IMR-90 (cell line): ENCODE measurements at regions not wholly inside any gene's neighbourhood (a gene's known extent, or its start where the extent isn't known, plus 50 kb on each side); places are given as distances from the start of the nearest gene placed in this dataset.

Experiments used
- ATAC-seq: fragments of 200-7000 bp; cut with Tn5 transposase; 2 replicates; pipeline ENCODE4 v1.9.1; 2020; ENCODE audit warnings: low read depth, mild to moderate bottlenecking, moderate library complexity
- BruUV-seq: library from RNA; stranded (reverse); fragments of 400-500 nt; replicated peaks from 2 replicates; lab custom pipeline; 2021; lab: Mats Ljungman, UMichigan
- CTCF ChIA-PET: fragments of 300-600 bp; formaldehyde crosslinking; extraction: SDS; loops from one replicate; lab custom pipeline; 2021; ENCODE audit warnings: antibody characterized with exemption; lab: Yijun Ruan, JAX
- POLR2A ChIA-PET: fragments of 300-600 bp; sonication (Branson Sonifier 250); formaldehyde crosslinking; loops from one replicate; lab custom pipeline; 2022; ENCODE audit warnings: antibody characterized with exemption; ENCODE audit not compliant: unreplicated experiment; lab: Charles Lee
- DNase-seq: peaks from one replicate; pipeline ENCODE4 v3.0.0; 2013
- H2AFZ ChIP-seq: replicated peaks from 2 replicates; pipeline ENCODE3; 2013; ENCODE audit warnings: low read length, mild to moderate bottlenecking; ENCODE audit not compliant: poor library complexity
- H2AK5ac ChIP-seq: 2 replicates; pipeline ENCODE4 v1.6.1; 2013; ENCODE audit warnings: low read depth, low read length, inconsistent platforms
- H2AK9ac ChIP-seq: replicated peaks from 2 replicates; pipeline ENCODE3; 2013; ENCODE audit warnings: mild to moderate bottlenecking, low read depth, low read length, moderate library complexity; ENCODE audit not compliant: poor library complexity
- H2BK120ac ChIP-seq: 2 replicates; pipeline ENCODE4 v1.6.1; 2013; ENCODE audit warnings: low read depth, low read length, inconsistent platforms
- H2BK15ac ChIP-seq: 3 replicates; pipeline ENCODE4 v1.6.1; 2013; ENCODE audit warnings: low read depth, low read length, inconsistent platforms
- H2BK20ac ChIP-seq: 2 replicates; pipeline ENCODE4 v1.6.1; 2013; ENCODE audit warnings: low read depth, mild to moderate bottlenecking, inconsistent platforms, low read length, moderate library complexity
- H2BK5ac ChIP-seq: 2 replicates; pipeline ENCODE4 v1.6.1; 2013; ENCODE audit warnings: mild to moderate bottlenecking, low read depth, low read length, inconsistent platforms; ENCODE audit not compliant: poor library complexity, severe bottlenecking
- H3K14ac ChIP-seq: replicated peaks from 2 replicates; pipeline ENCODE4 v1.6.1; 2013; ENCODE audit warnings: low read depth, low read length, inconsistent platforms
- H3K18ac ChIP-seq: 2 replicates; pipeline ENCODE4 v1.6.1; 2013; ENCODE audit warnings: low read depth, low read length, control low read depth
- H3K23ac ChIP-seq: 2 replicates; pipeline ENCODE4 v1.6.1; 2013; ENCODE audit warnings: low read depth, low read length, inconsistent platforms
- H3K27ac ChIP-seq: 2 replicates; pipeline ENCODE4 v1.5.1; 2013; ENCODE audit warnings: mild to moderate bottlenecking, control low read depth, low read length; ENCODE audit not compliant: insufficient read depth
- H3K27me3 ChIP-seq: 2 replicates; pipeline ENCODE4 v1.6.1; 2013; ENCODE audit warnings: low read length; ENCODE audit not compliant: control insufficient read depth, insufficient read depth
- H3K36me3 ChIP-seq: 2 replicates; pipeline ENCODE4 v1.6.1; 2013; ENCODE audit warnings: low read length, mixed read lengths; ENCODE audit not compliant: control insufficient read depth, insufficient read depth
- H3K4ac ChIP-seq: 2 replicates; pipeline ENCODE4 v1.6.1; 2013; ENCODE audit warnings: low read depth, low read length, inconsistent platforms
- H3K4me1 ChIP-seq: 2 replicates; pipeline ENCODE4 v1.6.1; 2013; ENCODE audit warnings: low read length, mixed read lengths; ENCODE audit not compliant: control insufficient read depth, insufficient read depth
- H3K4me2 ChIP-seq: 2 replicates; pipeline ENCODE4 v1.6.1; 2013; ENCODE audit warnings: low read depth, mild to moderate bottlenecking, control low read depth, low read length, moderate library complexity
- H3K4me3 ChIP-seq: 2 replicates; pipeline ENCODE4 v1.5.1; 2013; ENCODE audit warnings: low read depth, mild to moderate bottlenecking, control low read depth, low read length, moderate library complexity; ENCODE audit not compliant: insufficient read depth
- H3K56ac ChIP-seq: 2 replicates; pipeline ENCODE4 v1.6.1; 2013; ENCODE audit warnings: low read length, inconsistent platforms; ENCODE audit not compliant: insufficient read depth; ENCODE audit errors: extremely low read depth
- H3K79me1 ChIP-seq, 2 experiments: 2 replicates each; pipeline ENCODE4 v1.6.1; 2013; ENCODE audit warnings: low read length in 2 of 2, inconsistent platforms in 1 of 2, low read depth in 1 of 2
- H3K9ac ChIP-seq: 2 replicates; pipeline ENCODE4 v1.6.1; 2013; ENCODE audit warnings: low read depth, low read length, control low read depth
- H3K9me1 ChIP-seq: 2 replicates; pipeline ENCODE4 v1.6.1; 2013; ENCODE audit warnings: low read length, inconsistent platforms; ENCODE audit not compliant: insufficient read depth
- H3K9me3 ChIP-seq: 2 replicates; pipeline ENCODE4 v1.6.1; 2013; ENCODE audit warnings: low read length; ENCODE audit not compliant: control insufficient read depth, insufficient read depth
- H4K20me1 ChIP-seq: 2 replicates; pipeline ENCODE4 v1.6.1; 2013; ENCODE audit warnings: low read length, inconsistent platforms; ENCODE audit not compliant: insufficient read depth
- H4K5ac ChIP-seq: 2 replicates; pipeline ENCODE4 v1.6.1; 2013; ENCODE audit warnings: mild to moderate bottlenecking, low read depth, low read length, control low read depth
- H4K8ac ChIP-seq, 2 experiments: 2 replicates each; pipeline ENCODE4 v1.6.1; 2013; ENCODE audit warnings: low read depth in 2 of 2, low read length in 2 of 2, control low read depth in 1 of 2, inconsistent platforms in 1 of 2
- H4K91ac ChIP-seq: 2 replicates; pipeline ENCODE4 v1.6.1; 2013; ENCODE audit warnings: low read depth, low read length, inconsistent platforms; ENCODE audit not compliant: insufficient read depth
- CEBPB ChIP-seq: IDR thresholded peaks from 2 replicates; pipeline ENCODE4 v1.6.1; 2012; ENCODE audit warnings: low read depth, low read length, improper control_type of control experiment
- POLR2A ChIP-seq: IDR thresholded peaks from 2 replicates; pipeline ENCODE4 v1.6.1; 2012; ENCODE audit warnings: mild to moderate bottlenecking, low read depth, low read length
- WGBS, 2 experiments: methylation state at CpG; one replicate each; pipeline versions ENCODE4 v1.1.5 to v1.1.7; 2013; ENCODE audit warnings: missing lambda C conversion rate in 2 of 2; ENCODE audit not compliant: insufficient read length in 1 of 2; ENCODE audit errors: extremely low coverage in 2 of 2; 5-methylcytosine and 5-hydroxymethylcytosine counted together
- dilution Hi-C: fragments of 300-500 bp; cut with HindIII; formaldehyde crosslinking; loops from one replicate; pipeline ENCODE4 v1.14.3; 2018; ENCODE audit warnings: low sequenced_read_pairs; ENCODE audit not compliant: unreplicated experiment
- in situ Hi-C: fragments of 300-500 bp; cut with MboI; formaldehyde crosslinking; loops from 3 replicates; pipeline ENCODE4 v1.14.3; 2019; ENCODE audit warnings: low sequenced_read_pairs, inconsistent platforms, mixed read lengths
- intact Hi-C: fragments of 100-400 bp; cut with micrococcal nuclease; formaldehyde crosslinking; loops from 2 replicates; pipeline ENCODE4 v1.10.0; 2022
- TF ChIP-seq, protein P1 (sequence below): fragments of 150-350 bp; IDR thresholded peaks from 2 replicates; pipeline ENCODE4 v1.6.1; 2017; ENCODE audit warnings: mild to moderate bottlenecking, antibody characterized with exemption, low read length, low read depth

DNA sequence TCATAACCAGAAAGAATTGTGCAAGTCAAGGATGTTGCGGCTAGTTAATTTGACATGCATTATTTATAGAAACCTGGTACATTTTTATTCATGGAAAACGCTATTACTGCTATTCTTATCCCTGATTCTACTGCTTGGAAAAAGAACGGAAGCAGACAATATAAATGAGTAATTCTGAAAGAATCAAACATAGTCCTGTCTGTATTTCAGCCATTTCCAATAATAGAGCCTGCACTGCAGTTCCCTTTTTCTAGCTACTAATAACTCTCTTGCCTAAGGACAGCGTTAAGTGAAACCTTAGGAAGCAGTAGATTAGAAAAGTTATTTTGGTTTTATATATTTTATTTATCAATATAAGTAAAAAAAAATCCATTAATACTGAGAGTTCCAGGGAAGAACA is 414.9 kb downstream of the CYLC2 start:
- Histone ChIP-seq H3K14ac (no peak overlapping the region), H3K9ac (no peak overlapping the region), H4K20me1 (no peaks in the 10 kb centered on the region), H3K4me3 (no peak overlapping the region), H2BK20ac (no peak overlapping the region), H4K8ac (no peak overlapping the region), H3K23ac (no peak overlapping the region), H3K4me1 (no peaks in the 10 kb centered on the region), H3K9me3 (no peaks in the 10 kb centered on the region), H2BK15ac (no peak overlapping the region), H3K4ac (no peak overlapping the region), H2AK5ac (no peak overlapping the region), H2AK9ac (no peak overlapping the region), H4K91ac (no peak overlapping the region), H3K4me2 (no peak overlapping the region), H2BK5ac (no peak overlapping the region), H2BK120ac (no peak overlapping the region), H2AFZ (no peak overlapping the region), H3K9me1 (no peaks in the 10 kb centered on the region), H3K27me3 (no peaks in the 10 kb centered on the region), H3K79me1 (no peaks in the 10 kb centered on the region), H3K56ac (no peak overlapping the region), H4K5ac (no peak overlapping the region), H3K27ac (no peak overlapping the region), H3K36me3 (no peaks in the 10 kb centered on the region), H3K18ac (no peak overlapping the region)
- intact Hi-C loops (no loop called here), dilution Hi-C loops (no loop called here), in situ Hi-C loops (no loop called here)
- POLR2A ChIA-PET: no interaction called here
- WGBS, 2 experiments: no CpG with 5 or more reads among the region's 4 CpGs
- TF ChIP-seq POLR2A (no peak), CEBPB (no peak)
- TF ChIP-seq, protein P1, sequence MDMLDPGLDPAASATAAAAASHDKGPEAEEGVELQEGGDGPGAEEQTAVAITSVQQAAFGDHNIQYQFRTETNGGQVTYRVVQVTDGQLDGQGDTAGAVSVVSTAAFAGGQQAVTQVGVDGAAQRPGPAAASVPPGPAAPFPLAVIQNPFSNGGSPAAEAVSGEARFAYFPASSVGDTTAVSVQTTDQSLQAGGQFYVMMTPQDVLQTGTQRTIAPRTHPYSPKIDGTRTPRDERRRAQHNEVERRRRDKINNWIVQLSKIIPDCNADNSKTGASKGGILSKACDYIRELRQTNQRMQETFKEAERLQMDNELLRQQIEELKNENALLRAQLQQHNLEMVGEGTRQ: no peak
- ATAC-seq (no peak), DNase-seq (no peak)
- CTCF ChIA-PET: no interaction called here
- BruUV-seq: no TSS peak
